Endothelial cell of umbilical vein (primary cell): ENCODE measurements at regions not wholly inside any gene's neighbourhood (a gene's known extent, or its start where the extent isn't known, plus 50 kb on each side); places are given as distances from the start of the nearest gene placed in this dataset.

Experiments used
- BruUV-seq: library from RNA; stranded (reverse); fragments of 400-500 nt; replicated peaks from 2 replicates; lab custom pipeline; 2021; lab: Mats Ljungman, UMichigan
- CTCF ChIA-PET: fragments of 300-600, 350-600 bp; sonication (Branson Sonifier 250); formaldehyde crosslinking; loops from one replicate; lab custom pipeline; 2021; ENCODE audit warnings: antibody characterized with exemption, inconsistent platforms; lab: Charles Lee
- POLR2A ChIA-PET: fragments of 300-600, 350-600 bp; sonication (Branson Sonifier 250); formaldehyde crosslinking; loops from one replicate; lab custom pipeline; 2021; ENCODE audit warnings: antibody characterized with exemption, inconsistent platforms; lab: Charles Lee
- DNase-seq: peaks from one replicate; pipeline ENCODE4 v3.0.0-alpha.2; 2011; ENCODE audit warnings: low read depth, low spot score
- FAIRE-seq: peaks from 2 replicates; lab custom pipeline; 2011; peaks lifted over from hg19 to GRCh38; lab: Jason Lieb, UNC
- H2AFZ ChIP-seq: 2 replicates; pipeline ENCODE4 v1.6.0; 2012; ENCODE audit warnings: low read depth, low read length, control low read depth, inconsistent platforms
- H3K27ac ChIP-seq: 2 replicates; pipeline ENCODE4 v1.5.1; 2011; ENCODE audit warnings: low read depth, mild to moderate bottlenecking, control low read depth, low read length, moderate library complexity; ENCODE audit not compliant: insufficient read depth
- H3K27me3 ChIP-seq, 2 experiments: 2 replicates each; pipeline versions ENCODE4 v1.6.0 to v1.6.1; 2011; ENCODE audit warnings: low read length in 2 of 2, mixed read lengths in 1 of 2; ENCODE audit not compliant: control insufficient read depth in 2 of 2, insufficient read depth in 2 of 2
- H3K36me3 ChIP-seq, 2 experiments: 2 replicates in 1 of 2; 3 replicates in 1 of 2; pipeline ENCODE4 v1.5.1; 2011; ENCODE audit warnings: low read length in 2 of 2, mild to moderate bottlenecking in 1 of 2, moderate library complexity in 1 of 2; ENCODE audit not compliant: control insufficient read depth in 2 of 2, insufficient read depth in 2 of 2; ENCODE audit errors: extremely low read depth in 1 of 2
- H3K4me1 ChIP-seq: 3 replicates; pipeline ENCODE4 v1.5.1; 2011; ENCODE audit warnings: mild to moderate bottlenecking, low read length; ENCODE audit not compliant: control insufficient read depth, insufficient read depth; ENCODE audit errors: extremely low read depth
- H3K4me2 ChIP-seq: 2 replicates; pipeline ENCODE4 v1.6.1; 2011; ENCODE audit warnings: low read length, control low read depth, mixed read lengths; ENCODE audit not compliant: insufficient read depth
- H3K4me3 ChIP-seq, 3 experiments: fragments of 200-600 bp in 1 of 3; sonication (generic), shearing (Covaris generic) in 1 of 3; replicated peaks in 1 of 3; 2 replicates each; pipeline ENCODE4 v1.5.1; 2011 to 2016; ENCODE audit warnings: control low read depth in 3 of 3, low read length in 3 of 3, mild to moderate bottlenecking in 2 of 3, inconsistent platforms in 1 of 3, low read depth in 1 of 3, moderate library complexity in 1 of 3; ENCODE audit not compliant: insufficient read depth in 1 of 3
- H3K79me2 ChIP-seq: 2 replicates; pipeline ENCODE4 v1.6.0; 2012; ENCODE audit warnings: low read length, inconsistent platforms; ENCODE audit not compliant: control insufficient read depth, insufficient read depth
- H3K9ac ChIP-seq: replicated peaks from 2 replicates; pipeline ENCODE3; 2011; ENCODE audit warnings: low read length, control low read depth; ENCODE audit not compliant: insufficient read depth; ENCODE audit errors: extremely low read depth
- H3K9me1 ChIP-seq: replicated peaks from 3 replicates; pipeline ENCODE4 v1.6.0; 2011; ENCODE audit warnings: mild to moderate bottlenecking, low read length; ENCODE audit not compliant: control insufficient read depth, insufficient read depth; ENCODE audit errors: extremely low read depth
- H3K9me3 ChIP-seq: replicated peaks from 2 replicates; pipeline ENCODE4 v1.5.1; 2012; ENCODE audit warnings: low read length, inconsistent platforms; ENCODE audit not compliant: control insufficient read depth, insufficient read depth
- H4K20me1 ChIP-seq: replicated peaks from 2 replicates; pipeline ENCODE3; 2011; ENCODE audit warnings: mild to moderate bottlenecking, low read length; ENCODE audit not compliant: control insufficient read depth, insufficient read depth; ENCODE audit errors: extremely low read depth
- CTCF ChIP-seq, 2 donors: IDR thresholded peaks; 1 replicate in 1 of 2; 2 replicates in 1 of 2; pipeline ENCODE4 v1.5.1; 2011; ENCODE audit warnings: low read length in 2 of 2, mild to moderate bottlenecking in 2 of 2, moderate library complexity in 2 of 2, control low read depth in 1 of 2, inconsistent platforms in 1 of 2, low read depth in 1 of 2; ENCODE audit not compliant: insufficient read depth in 1 of 2; ENCODE audit errors: extremely low read depth in 1 of 2
- EZH2 ChIP-seq: IDR thresholded peaks from 2 replicates; pipeline ENCODE4 v1.6.1; 2012; ENCODE audit warnings: borderline replicate concordance, low read depth, mild to moderate bottlenecking, moderate library complexity, low read length, inconsistent platforms; ENCODE audit not compliant: severe bottlenecking
- FOS ChIP-seq: IDR thresholded peaks from 2 replicates; pipeline ENCODE4 v1.6.1; 2011; ENCODE audit warnings: mild to moderate bottlenecking, low read length, moderate library complexity, borderline replicate concordance; ENCODE audit not compliant: insufficient read depth
- GATA2 ChIP-seq: IDR thresholded peaks from 2 replicates; pipeline ENCODE4 v1.7.0; 2011; ENCODE audit warnings: low read depth, mild to moderate bottlenecking, moderate library complexity, mixed read lengths, low read length; ENCODE audit not compliant: insufficient read length, insufficient read depth
- JUN ChIP-seq: IDR thresholded peaks from 2 replicates; pipeline ENCODE4 v1.6.1; 2011; ENCODE audit warnings: borderline replicate concordance, low read depth; ENCODE audit not compliant: insufficient read length, insufficient read depth
- MAX ChIP-seq: IDR thresholded peaks from 2 replicates; pipeline ENCODE4 v1.6.1; 2011; ENCODE audit not compliant: insufficient read depth, insufficient read length
- MYC ChIP-seq: IDR thresholded peaks from one replicate; pipeline ENCODE4 v1.6.1; 2011; ENCODE audit warnings: mild to moderate bottlenecking, low read depth, low read length
- POLR2A ChIP-seq: IDR thresholded peaks from 2 replicates; pipeline ENCODE4 v1.6.1; 2012; ENCODE audit warnings: low read depth, mild to moderate bottlenecking, control low read depth, low read length
- POLR2AphosphoS5 ChIP-seq: IDR thresholded peaks from 2 replicates; pipeline ENCODE4 v1.6.1; 2012; ENCODE audit warnings: low read depth, mild to moderate bottlenecking, control low read depth, low read length, moderate library complexity; ENCODE audit not compliant: insufficient read depth
- dilution Hi-C: fragments of 300-500 bp; cut with MboI; formaldehyde crosslinking; loops from one replicate; pipeline ENCODE4 v1.15.0; 2019; ENCODE audit warnings: low sequenced_read_pairs; ENCODE audit not compliant: extremely low pct_ligation_motif_present
- intact Hi-C: fragments of 100-400 bp; cut with micrococcal nuclease; formaldehyde crosslinking; loops from one replicate; pipeline ENCODE4 v1.10.0; 2022

- no peak overlapping the region for H3K4me3 ChIP-seq
- TF ChIP-seq EZH2, result no peak
- no peak for TF ChIP-seq CTCF (IDR thresholded peaks at IDR 0.05; ENCODE audit: extremely low read depth in 1 of 2, insufficient read depth in 1 of 2, low read depth in 1 of 2, low read length in 2 of 2)
- TF ChIP-seq POLR2AphosphoS5, result no peak
- no peak for TF ChIP-seq JUN
- no peak for TF ChIP-seq FOS
- TF ChIP-seq POLR2A, result no peak
- TF ChIP-seq GATA2, result no peak
- no peak for TF ChIP-seq MAX
- no peak for TF ChIP-seq MYC
- no peak overlapping the region for H3K27ac ChIP-seq
- H3K9me1 ChIP-seq, result no peaks in the 10 kb centered on the region
- no TSS peak for BruUV-seq
- dilution Hi-C loops (no loop called here), intact Hi-C loops (no loop called here)
- ChIA-PET POLR2A (no interaction called here), CTCF (no interaction called here)
- H4K20me1 ChIP-seq, result no peaks in the 10 kb centered on the region
- peaks cover 4% of the 10 kb centered on the region for H3K9me3 ChIP-seq
- DNase-seq (no peak), FAIRE-seq (no peak)
- H3K4me1 ChIP-seq, result no peaks in the 10 kb centered on the region
- no peak overlapping the region for H3K4me2 ChIP-seq
- H3K9ac ChIP-seq, result no peak overlapping the region
- no peak overlapping the region for H2AFZ ChIP-seq
- H3K27me3 ChIP-seq, result no peaks in the 10 kb centered on the region
- no peaks in the 10 kb centered on the region for H3K36me3 ChIP-seq
- H3K79me2 ChIP-seq, result no peaks in the 10 kb centered on the region
Observed at GRCh38 chr15:87394676-87395075, 861.9 kb downstream of the NTRK3 start.
